ENCODE measurements at regions not wholly inside any gene's neighbourhood (a gene's known extent, or its start where the extent isn't known, plus 50 kb on each side); places are given as distances from the start of the nearest gene placed in this dataset.

GRCh38 chr9:34823778-34824177 lies 113.8 kb upstream of the CCL21 start:
- TF ChIP-seq EZH2 (IDR thresholded peaks at IDR 0.05; ENCODE audit: low read depth, unreplicated experiment), result no peak
- no peak for TF ChIP-seq CREB1 (CRISPR knock-in tag; IDR thresholded peaks at IDR 0.05; ENCODE audit: low read depth)
- no peak for TF ChIP-seq ZNF462 (CRISPR knock-in tag; IDR thresholded peaks at IDR 0.05)
- no peak for TF ChIP-seq ZNF114 (CRISPR knock-in tag; IDR thresholded peaks at IDR 0.05)
- no peak for TF ChIP-seq EZH2phosphoT487 (IDR thresholded peaks at IDR 0.05; ENCODE audit: unreplicated experiment)
- TF ChIP-seq NANOG (IDR thresholded peaks at IDR 0.05; ENCODE audit: borderline replicate concordance), result no peak
- no peak for TF ChIP-seq JUNB (IDR thresholded peaks at IDR 0.05; ENCODE audit: unreplicated experiment)
- no peak for TF ChIP-seq CTCF (conservative IDR thresholded peaks at IDR 0.05; ENCODE audit: low read depth in 2 of 2)
- no peak for TF ChIP-seq POLR2AphosphoS5 (IDR thresholded peaks at IDR 0.05; ENCODE audit: low read depth)
- no peak for TF ChIP-seq STAT1 (IDR thresholded peaks at IDR 0.05; ENCODE audit: unreplicated experiment)
- H3K79me2 ChIP-seq (replicated peaks; ENCODE audit: insufficient read depth), result no peaks in the 10 kb centered on the region
- H3F3A ChIP-seq (replicated peaks; ENCODE audit: low read depth), result no peaks in the 10 kb centered on the region
- H3K27me3 ChIP-seq (ENCODE audit: insufficient read depth), result no peaks in the 10 kb centered on the region
- no peak overlapping the region for H3K4me3 ChIP-seq
- no peaks in the 10 kb centered on the region for H3K4me1 ChIP-seq (ENCODE audit: insufficient read depth)
- no peaks in the 10 kb centered on the region for H4K20me1 ChIP-seq (replicated peaks; ENCODE audit: insufficient read depth)
- H3K36me3 ChIP-seq (ENCODE audit: insufficient read depth), result no peaks in the 10 kb centered on the region
- Mint-ChIP-seq H3K27me3 (ENCODE audit: insufficient read depth, low read depth, poor library complexity) (no peaks in the 10 kb centered on the region), H3K4me3 (no peak overlapping the region), H3K4me1 (no peaks in the 10 kb centered on the region), H3K9me3 (peaks cover 16% of the 10 kb centered on the region), H3K36me3 (ENCODE audit: low read depth) (no peaks in the 10 kb centered on the region), H3K27ac (no peak overlapping the region)
- no peak overlapping the region for H2AFZ ChIP-seq
- H3K27ac ChIP-seq (ENCODE audit: low read depth), result no peak overlapping the region
- no peak overlapping the region for H3K4me2 ChIP-seq
- ATAC-seq, result no peak
- H3K9me2 ChIP-seq (ENCODE audit: insufficient read depth), result 0 out of 2 replicates have a peak, but pooled peaks cover 4% of the 10 kb centered on the region
- DNase-seq (ENCODE audit: low spot score), result no peak
